ENCODE measurements at regions not wholly inside any gene's neighbourhood (a gene's known extent, or its start where the extent isn't known, plus 50 kb on each side); places are given as distances from the start of the nearest gene placed in this dataset.
"Not testable (repeated sequence)": the region's sequence is repeated elsewhere in the genome, so short reads cannot be mapped to it uniquely, and the experiment has no call there.

DNA sequence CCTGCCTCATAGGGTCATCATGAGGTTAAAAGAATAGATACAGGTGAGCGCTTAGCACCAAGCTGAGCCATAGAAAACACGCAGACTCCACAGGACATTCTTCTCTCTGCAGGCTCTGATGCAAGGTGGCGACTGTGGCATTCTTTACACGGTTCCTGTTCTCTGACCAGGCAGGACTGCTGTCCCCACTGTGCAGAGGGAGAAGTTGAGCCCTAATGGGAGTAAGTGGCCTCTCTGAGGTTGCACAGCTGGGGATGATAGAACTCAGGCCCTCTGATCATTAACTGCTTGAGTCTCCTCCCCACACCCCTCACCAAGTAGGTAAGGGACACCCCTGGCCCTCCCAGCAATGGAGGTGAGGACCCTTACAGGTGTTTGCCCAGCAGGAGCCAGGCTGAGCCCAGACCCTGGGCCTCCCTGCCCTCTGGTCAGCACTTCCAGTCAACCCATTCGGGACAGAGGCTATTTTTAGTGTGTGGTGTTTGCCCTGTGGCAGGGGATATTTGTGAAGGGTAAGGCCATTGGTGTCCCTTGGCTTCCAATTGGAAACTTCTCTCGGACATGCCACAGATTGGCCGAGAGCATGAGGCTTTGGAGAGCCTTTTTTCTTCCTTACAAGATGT, 116.8 kb downstream of the VEGFA start:
- DNase-seq (ENCODE audit: low spot score in 2 of 2) = no peak
- Histone ChIP-seq H3K4me3 (no peak overlapping the region), H3K27me3 (peaks cover 20% of the 10 kb centered on the region), H3K36me3 (no peaks in the 10 kb centered on the region), H3K27ac (no peak overlapping the region), H3K4me1 (peaks cover 10% of the 10 kb centered on the region), H3K9me3 (no peaks in the 10 kb centered on the region)
- no peak for TF ChIP-seq EP300 (IDR thresholded peaks at IDR 0.05)
- TF ChIP-seq, protein P1, sequence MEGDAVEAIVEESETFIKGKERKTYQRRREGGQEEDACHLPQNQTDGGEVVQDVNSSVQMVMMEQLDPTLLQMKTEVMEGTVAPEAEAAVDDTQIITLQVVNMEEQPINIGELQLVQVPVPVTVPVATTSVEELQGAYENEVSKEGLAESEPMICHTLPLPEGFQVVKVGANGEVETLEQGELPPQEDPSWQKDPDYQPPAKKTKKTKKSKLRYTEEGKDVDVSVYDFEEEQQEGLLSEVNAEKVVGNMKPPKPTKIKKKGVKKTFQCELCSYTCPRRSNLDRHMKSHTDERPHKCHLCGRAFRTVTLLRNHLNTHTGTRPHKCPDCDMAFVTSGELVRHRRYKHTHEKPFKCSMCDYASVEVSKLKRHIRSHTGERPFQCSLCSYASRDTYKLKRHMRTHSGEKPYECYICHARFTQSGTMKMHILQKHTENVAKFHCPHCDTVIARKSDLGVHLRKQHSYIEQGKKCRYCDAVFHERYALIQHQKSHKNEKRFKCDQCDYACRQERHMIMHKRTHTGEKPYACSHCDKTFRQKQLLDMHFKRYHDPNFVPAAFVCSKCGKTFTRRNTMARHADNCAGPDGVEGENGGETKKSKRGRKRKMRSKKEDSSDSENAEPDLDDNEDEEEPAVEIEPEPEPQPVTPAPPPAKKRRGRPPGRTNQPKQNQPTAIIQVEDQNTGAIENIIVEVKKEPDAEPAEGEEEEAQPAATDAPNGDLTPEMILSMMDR (IDR thresholded peaks at IDR 0.05) = no peak
- no peak for TF ChIP-seq POLR2AphosphoS5 (IDR thresholded peaks at IDR 0.05)
- no peak for TF ChIP-seq POLR2A (IDR thresholded peaks at IDR 0.05)
- WGBS = 92% methylated on average over 7 of the region's 7 CpGs

GRCh38 chr6:43886067-43886461, 116.1 kb downstream of the VEGFA start:
- Histone ChIP-seq H3K27me3 (peaks cover 13% of the 10 kb centered on the region), H3K4me3 (no peak overlapping the region), H3K9me3 (no peaks in the 10 kb centered on the region), H3K36me3 (no peaks in the 10 kb centered on the region), H3K4me1 (peaks cover 10% of the 10 kb centered on the region), H3K27ac (no peak overlapping the region)
- TF ChIP-seq EP300 (IDR thresholded peaks at IDR 0.05) = no peak
- no peak for TF ChIP-seq POLR2AphosphoS5 (IDR thresholded peaks at IDR 0.05)
- TF ChIP-seq, protein P1 (IDR thresholded peaks at IDR 0.05) = no peak
- no peak for TF ChIP-seq POLR2A (IDR thresholded peaks at IDR 0.05)
- WGBS = 85% methylated on average over 5 of the region's 10 CpGs
- no peak for DNase-seq (ENCODE audit: low spot score in 2 of 2)

GRCh38 chr6:43885399-43886066, 115.5 kb downstream of the VEGFA start:
- no peaks in the 10 kb centered on the region for H3K9me3 ChIP-seq
- H3K4me1 ChIP-seq = peaks cover 10% of the 10 kb centered on the region
- DNase-seq (ENCODE audit: low spot score in 2 of 2) = no peak
- no peak for TF ChIP-seq EP300 (IDR thresholded peaks at IDR 0.05)
- no peak for TF ChIP-seq POLR2A (IDR thresholded peaks at IDR 0.05)
- no peak for TF ChIP-seq POLR2AphosphoS5 (IDR thresholded peaks at IDR 0.05)
- TF ChIP-seq, protein P1 (IDR thresholded peaks at IDR 0.05) = no peak
- no peaks in the 10 kb centered on the region for H3K36me3 ChIP-seq
- 87% methylated on average over 6 of the region's 6 CpGs for WGBS
- peaks cover 8% of the 10 kb centered on the region for H3K27me3 ChIP-seq
- no peak overlapping the region for H3K4me3 ChIP-seq
- no peak overlapping the region for H3K27ac ChIP-seq

GRCh38 chr6:43884652-43885022, 114.6 kb downstream of the VEGFA start:
- TF ChIP-seq EP300 (IDR thresholded peaks at IDR 0.05) = no peak
- TF ChIP-seq POLR2A (IDR thresholded peaks at IDR 0.05) = no peak
- TF ChIP-seq POLR2AphosphoS5 (IDR thresholded peaks at IDR 0.05) = no peak
- TF ChIP-seq, protein P1 (IDR thresholded peaks at IDR 0.05) = no peak
- H3K36me3 ChIP-seq = no peaks in the 10 kb centered on the region
- 65% methylated on average over 5 of the region's 5 CpGs for WGBS
- H3K4me1 ChIP-seq = peaks cover 10% of the 10 kb centered on the region
- no peaks in the 10 kb centered on the region for H3K27me3 ChIP-seq
- H3K27ac ChIP-seq = no peak overlapping the region
- DNase-seq (ENCODE audit: low spot score in 2 of 2) = no peak
- H3K4me3 ChIP-seq = no peak overlapping the region
- no peaks in the 10 kb centered on the region for H3K9me3 ChIP-seq

DNA sequence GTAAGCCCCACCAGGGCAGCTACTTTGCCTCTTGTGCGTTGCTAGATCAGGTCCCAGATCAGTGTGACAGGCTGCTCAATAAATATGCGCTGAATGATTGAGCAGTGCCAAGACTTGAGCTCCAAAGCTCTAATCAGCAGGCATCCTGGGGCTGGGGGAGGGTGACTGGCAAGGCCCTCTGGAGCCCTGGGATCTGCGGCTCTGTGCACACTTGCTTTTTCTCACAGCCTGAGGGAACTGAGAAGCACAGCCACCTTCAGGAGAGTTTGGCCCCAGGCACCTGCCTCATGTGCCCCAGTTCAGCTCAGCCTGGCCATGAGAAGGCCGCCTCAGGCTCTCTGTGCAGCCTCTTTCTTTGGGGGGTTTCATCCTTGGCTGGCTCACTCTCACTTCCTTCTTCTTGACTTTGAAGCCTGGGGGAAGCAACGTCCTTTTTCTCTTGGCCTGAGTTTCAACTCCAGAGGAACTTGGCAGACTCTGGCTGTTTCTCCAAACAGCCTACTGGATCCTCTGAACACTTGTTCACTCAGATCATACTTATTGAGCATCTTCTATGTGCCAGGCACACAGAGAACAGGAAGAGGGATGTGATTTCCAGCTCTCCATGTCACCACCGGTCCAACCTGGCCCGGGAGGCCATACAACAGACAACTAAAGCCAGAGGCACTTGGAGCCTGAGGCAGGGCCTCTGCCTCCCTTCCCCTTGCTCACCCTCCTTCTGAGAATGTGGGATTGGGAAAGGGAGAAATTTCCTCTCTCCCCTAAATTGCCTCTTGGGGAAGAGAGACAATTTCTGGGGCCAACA, 114.0 kb downstream of the VEGFA start:
- Histone ChIP-seq H3K4me1 (peaks cover 16% of the 10 kb centered on the region), H3K27ac (no peak overlapping the region), H3K36me3 (no peaks in the 10 kb centered on the region), H3K4me3 (no peak overlapping the region), H3K27me3 (no peaks in the 10 kb centered on the region), H3K9me3 (no peaks in the 10 kb centered on the region)
- DNase-seq (ENCODE audit: low spot score in 2 of 2) = no peak
- 58% methylated on average over 6 of the region's 7 CpGs for WGBS
- TF ChIP-seq POLR2AphosphoS5 (IDR thresholded peaks at IDR 0.05) (no peak), EP300 (IDR thresholded peaks at IDR 0.05) (no peak), POLR2A (IDR thresholded peaks at IDR 0.05) (no peak)
- TF ChIP-seq, protein P1 (IDR thresholded peaks at IDR 0.05) = no peak

GRCh38 chr6:43882690-43883448, 112.9 kb downstream of the VEGFA start:
- H3K4me3 ChIP-seq; H3K9me3 ChIP-seq; H3K27me3 ChIP-seq; H3K36me3 ChIP-seq; DNase-seq (ENCODE audit: low spot score in 2 of 2); H3K27ac ChIP-seq: not testable (repeated sequence)
- 95% methylated on average over 9 of the region's 9 CpGs for WGBS
- peaks cover 20% of the 10 kb centered on the region for H3K4me1 ChIP-seq
